HG03039 (cell line): ENCODE measurements at regions not wholly inside any gene's neighbourhood (a gene's known extent, or its start where the extent isn't known, plus 50 kb on each side); places are given as distances from the start of the nearest gene placed in this dataset.

Experiments used
- ATAC-seq: cut with Tn5 transposase; IDR thresholded peaks from one replicate; pipeline ENCODE4 v1.9.1; 2021; ENCODE audit warnings: mild to moderate bottlenecking, moderate library complexity; ENCODE audit not compliant: unreplicated experiment

DNA sequence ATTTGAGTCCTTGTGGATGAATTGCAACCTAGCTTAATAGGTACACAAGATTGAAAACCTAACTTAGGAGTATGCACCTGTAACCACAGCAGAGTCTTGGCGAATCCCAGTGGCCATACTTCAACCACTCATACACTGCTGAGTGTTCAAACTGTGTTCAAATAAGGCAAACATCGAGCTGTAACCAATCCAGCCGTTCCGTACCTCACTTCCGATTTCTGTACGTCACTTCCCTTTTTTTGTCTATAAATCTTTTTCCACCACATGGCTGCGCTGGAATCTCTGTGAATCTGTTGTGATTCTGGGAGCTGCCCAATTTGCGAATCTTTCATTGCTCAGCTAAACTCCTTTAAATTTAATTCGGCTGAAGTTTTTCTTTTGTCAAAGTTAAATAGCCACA, 190.6 kb downstream of the MAF start:
- ATAC-seq = no peak

DNA sequence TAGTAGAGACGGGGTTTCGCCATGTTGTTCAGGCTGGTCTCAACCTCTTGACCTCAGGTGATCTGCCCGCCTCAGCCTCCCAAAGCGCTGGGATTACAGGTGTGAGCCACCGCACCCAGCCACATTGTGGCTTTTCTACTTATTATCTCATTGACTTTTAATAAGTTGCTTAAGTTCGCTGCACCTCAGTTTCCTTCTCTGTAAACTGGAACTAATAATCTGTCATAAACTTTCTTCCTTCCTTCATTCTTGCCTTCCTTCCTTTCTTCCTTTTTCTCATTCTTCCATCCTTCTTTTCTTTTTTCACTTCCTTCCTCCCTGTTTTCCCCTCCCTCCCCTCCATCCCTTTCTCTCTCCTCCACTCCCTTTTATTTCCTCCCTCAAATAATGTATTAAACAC, 192.2 kb downstream of the MAF start:
- no peak for ATAC-seq

DNA sequence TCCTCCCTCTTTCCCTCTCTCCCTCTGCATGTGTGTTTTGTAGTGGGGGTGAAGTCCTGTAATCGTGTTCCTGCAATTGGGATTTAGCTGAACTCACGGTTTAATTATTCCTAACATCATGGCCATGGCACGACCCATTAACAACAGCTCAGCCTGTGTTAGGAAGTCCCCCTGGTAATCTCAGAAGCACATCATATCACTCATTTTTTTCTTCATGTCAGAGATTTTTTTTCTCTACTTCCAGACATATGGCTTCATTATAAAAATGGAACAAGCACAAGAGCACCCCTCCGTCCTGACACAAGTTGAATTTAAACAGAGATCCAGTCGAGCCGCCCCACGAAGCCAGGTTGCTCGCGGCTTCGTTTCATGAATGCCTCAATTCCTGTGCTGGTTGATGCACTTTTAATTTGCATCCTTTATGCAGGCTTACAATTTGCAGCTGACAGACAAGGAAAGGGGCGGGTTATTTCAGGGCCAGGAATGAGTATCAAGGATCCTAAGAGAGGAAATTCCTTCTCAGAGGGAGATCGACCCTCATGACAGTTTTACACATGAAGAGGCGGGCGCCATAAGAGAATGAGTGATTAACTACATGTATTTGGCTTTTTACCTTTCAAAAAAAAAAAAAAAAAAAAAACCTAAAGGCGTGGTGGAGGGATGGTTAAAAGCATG, 192.9 kb downstream of the MAF start:
- ATAC-seq = no peak

DNA sequence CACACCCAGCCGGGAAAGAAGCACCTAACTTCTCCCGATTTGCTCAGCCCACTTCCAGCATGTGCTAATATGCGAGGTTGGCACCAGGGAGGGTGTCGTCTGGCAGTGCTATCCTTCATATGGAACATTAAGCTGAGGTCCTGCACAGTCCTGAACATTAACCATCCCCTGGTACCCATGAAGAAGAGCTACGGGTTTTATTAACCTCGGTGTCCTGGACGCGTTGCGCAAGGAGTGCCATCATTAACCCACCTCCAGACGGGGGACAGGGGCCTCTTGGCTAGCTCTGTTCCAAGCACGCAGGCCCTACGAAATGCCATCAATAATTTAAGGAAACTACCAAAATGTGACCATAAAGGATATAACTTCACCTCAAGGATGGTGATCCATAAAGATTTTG, 193.5 kb downstream of the MAF start:
- no peak for ATAC-seq

DNA sequence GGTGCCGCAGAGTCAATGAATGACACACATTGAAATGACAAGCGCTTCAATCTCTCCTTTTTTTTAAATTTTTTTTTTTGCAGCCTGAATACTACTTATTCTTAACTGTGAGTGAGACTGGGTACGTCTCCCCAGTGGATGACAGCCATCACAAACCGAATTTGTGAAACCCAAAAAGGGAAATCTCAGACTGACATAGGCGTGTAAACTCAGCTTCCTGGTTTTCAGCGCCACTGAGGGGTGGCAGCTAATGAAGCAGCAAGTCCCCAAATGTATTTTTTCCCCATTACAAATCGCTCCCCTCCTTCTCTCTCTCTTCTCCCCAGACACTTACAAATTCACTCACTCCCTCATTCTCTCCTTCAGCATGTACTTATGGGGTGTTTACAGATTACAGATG, 196.0 kb downstream of the MAF start:
- no peak for ATAC-seq

DNA sequence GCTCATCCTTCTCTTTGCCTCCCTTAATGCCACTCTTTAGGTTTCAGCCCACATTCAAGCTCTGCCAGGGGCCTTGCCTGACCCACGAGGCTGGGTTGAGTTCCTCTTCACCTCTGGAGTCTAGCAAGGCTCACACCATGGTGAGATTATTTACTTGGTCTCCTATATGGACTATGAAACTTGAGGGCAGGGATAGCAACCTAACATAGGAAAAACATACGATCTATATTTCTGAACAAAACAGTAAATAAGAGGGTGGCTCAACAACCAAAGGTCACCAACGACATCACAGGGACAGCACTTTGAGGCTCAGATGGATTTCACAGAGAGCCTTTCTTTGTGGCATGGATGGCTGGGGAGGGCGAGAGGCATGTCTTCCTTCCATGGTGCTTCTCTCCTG, 197.0 kb downstream of the MAF start:
- ATAC-seq = no peak

DNA sequence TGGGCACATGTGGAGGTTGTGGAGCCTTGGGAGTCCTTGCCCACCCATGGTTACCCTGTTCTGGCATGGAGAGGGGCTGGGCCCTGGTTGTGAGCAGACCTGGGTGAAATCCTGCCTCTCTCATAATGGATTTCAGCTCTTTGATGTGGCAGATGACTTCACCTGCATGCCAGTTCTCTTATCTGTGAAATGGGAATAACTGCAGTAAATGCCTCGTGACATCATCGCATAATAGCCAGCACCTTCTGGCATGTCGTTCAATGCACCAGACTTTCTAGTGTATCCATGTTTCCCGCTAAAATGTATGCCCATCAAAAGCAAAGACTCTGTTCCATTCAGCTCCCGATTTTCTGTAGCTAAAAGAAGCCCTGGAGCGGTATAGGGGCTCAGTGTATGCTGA, 197.6 kb downstream of the MAF start:
- ATAC-seq = no peak

DNA sequence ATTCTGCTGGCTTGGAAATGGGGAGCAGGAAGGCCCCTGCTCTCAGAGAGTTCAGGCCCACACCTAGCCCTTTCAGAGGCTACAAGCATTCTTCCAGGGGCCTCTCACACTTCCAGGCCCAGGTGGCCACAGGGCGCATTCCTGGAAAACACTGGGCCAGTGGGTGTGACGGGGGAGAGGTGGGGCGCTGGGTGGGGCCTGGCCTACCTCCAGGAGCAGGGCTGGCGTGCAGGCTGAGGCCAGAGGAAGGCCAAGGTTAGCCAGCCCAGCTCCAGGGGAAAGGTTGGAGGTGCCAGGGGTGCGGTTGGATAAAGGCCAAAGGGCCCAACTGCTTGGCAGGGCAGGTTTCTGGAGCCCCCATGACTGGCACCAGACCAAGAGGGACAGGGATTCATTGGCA, 198.2 kb downstream of the MAF start:
- no peak for ATAC-seq

DNA sequence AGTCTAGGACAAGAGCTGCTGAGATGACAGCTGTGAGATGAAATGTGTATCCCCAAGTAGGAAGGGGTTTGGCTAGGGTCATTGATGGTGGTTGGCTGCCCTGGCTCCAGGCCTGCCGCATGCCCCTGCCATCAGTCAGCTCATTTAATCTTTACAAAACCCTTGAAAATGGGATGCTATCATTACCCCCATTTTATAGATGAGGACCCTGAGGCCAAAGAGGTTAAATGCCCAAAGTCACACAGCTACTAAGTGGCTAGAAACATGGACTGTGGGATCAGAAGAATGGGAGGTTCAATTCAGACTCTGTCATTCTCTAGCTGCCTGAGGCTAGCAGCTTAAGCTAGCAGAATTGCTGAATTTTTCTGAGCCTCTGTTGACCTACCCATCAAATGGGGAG, 198.8 kb downstream of the MAF start:
- ATAC-seq = no peak

DNA sequence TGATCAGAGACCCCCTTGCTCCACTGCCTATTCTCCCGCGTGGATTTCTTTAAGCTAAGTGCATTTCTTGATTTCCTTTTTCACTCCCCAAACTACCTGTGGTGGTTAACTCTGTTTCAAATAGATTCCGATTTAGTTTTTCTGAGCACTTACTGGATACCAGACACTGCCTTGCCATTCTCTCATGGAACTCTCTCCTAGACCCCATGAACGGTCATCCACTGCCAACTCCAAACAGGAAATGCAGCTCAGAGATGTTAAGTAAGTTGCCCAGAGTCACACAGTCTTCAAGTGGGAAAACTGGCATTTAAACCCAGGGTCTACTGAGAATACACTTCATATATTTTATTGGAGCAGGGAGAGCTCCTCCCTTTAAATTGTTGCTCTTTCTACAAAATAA, 199.4 kb downstream of the MAF start:
- no peak for ATAC-seq

DNA sequence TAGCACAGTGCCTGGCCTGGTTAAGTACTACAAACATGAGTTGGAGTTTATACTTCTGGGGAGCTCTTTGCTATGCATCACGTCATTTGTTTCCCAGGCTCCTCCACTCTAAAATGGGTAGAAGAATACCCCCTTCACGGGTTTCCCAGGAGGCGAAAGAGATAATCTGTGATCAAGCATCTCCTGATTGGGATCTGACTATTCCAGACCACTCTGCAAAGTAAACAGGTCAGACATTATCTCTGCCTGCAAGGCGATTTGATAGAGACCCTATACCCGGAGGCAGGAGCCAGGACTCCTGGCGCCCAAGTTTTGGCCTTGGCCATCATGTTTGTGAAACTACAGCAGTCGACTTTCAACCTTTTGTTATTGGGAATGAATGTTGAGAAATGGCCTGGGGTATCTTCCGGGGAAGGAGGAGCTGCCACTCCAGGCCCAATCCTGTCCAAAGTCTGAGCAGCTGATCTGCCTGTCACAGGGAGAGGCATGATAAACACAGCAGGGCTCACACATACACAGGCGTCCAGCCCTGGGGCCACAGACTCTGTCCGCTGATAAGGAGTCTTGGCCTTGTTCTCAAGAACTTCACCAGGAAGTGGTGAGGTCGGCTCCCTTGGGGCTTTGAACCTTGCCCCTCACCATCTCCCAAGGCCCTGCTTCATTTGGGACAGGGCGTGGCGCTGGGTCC, 199.9 kb downstream of the MAF start:
- ATAC-seq = no peak

DNA sequence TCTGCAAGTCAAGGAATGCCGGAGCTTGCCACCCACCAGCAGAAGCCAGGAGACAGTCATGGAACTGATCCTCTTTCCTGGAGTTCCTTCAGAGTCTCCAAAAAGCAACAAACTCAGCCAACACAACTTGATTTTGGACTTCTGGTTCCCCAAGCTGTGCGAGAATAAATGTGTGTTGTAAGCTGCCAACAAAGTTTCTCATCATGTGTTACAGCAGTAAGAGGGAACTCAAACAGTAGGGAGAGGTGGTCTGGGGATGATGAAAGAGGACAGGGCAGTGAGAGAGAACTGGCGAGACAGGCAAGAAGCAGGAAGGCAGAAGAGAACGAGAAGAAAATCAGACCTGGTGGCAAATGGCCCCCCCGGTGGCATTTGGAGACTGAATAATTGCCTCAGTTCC, 204.9 kb downstream of the MAF start:
- no peak for ATAC-seq

DNA sequence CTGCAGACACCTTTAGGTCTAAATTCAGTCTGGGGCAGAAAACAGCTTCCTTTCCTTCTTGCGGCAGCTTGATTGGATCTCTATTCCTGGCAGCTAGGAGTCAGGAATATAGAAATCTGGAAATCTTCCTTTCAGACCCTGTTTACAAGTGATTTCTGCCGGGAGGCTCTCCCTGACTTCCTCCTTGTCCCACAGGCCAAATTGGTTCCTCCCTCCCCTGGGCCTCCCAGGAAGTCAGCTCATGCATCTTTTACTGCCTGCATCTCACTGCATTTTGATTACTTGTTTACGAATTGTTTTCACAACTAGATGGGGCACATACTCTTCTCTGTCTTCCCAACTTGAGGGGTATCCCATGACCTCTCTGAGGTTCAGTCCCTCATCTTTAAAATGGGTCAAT, 206.3 kb downstream of the MAF start:
- ATAC-seq = no peak

DNA sequence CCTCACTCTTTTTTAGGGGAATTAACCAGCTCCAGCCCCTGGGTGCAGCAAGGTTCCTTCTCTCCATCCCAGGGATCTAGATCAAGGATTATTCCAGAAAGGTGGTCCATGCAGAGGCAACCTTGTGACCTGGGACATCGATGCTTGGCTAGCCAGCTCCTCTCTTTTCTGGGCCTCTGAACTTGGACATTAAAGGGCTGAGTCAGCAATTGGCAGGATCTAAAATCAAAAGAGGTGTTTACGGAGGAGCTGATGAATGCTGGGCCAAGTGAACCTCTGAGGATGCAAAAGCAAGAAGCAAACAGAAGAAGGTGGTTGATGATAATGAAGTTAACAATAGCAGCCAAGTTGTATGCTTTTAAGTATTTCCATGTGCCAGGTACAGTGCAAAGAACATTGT, 207.0 kb downstream of the MAF start:
- ATAC-seq = no peak

DNA sequence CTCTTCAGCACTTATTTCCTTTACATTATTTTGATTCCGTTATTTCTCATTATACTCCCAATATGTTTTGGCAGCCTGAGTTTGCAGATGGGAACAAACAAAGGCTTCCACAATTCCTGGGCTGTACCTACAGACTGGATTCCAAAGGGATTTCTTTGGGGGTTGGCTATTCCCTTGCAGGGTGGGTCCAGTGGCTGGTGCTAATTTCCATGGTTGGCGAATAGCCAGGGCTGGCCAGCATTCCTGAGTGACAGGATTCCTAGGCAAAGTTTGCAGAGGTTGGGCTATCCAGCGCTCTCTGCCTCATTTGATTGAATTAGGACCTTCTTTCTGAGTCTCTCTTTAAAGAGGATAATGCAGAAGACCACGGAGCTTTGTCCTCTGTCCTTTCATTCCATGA, 207.4 kb downstream of the MAF start:
- ATAC-seq = no peak

DNA sequence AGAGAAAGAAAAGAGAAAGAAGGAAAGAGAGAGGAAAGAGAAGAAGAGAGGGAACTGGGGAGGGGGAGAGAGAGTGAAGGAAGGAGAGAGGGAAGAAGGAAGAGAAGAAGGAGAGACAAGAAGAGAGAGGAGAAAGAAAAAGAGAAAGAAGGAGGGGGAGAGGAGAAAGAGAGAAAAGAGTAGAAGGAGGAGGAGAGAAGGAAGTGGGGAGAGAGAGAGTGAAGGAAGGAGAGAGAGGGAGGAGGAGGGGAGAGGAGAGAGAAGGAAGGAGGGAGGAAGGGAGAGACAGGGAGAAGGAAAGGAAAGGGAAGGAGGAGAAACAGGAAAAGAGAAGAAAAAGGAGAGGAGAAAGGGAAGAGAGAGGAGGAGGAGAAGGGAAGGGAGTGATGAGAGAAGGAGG, 208.5 kb downstream of the MAF start:
- ATAC-seq = no peak

DNA sequence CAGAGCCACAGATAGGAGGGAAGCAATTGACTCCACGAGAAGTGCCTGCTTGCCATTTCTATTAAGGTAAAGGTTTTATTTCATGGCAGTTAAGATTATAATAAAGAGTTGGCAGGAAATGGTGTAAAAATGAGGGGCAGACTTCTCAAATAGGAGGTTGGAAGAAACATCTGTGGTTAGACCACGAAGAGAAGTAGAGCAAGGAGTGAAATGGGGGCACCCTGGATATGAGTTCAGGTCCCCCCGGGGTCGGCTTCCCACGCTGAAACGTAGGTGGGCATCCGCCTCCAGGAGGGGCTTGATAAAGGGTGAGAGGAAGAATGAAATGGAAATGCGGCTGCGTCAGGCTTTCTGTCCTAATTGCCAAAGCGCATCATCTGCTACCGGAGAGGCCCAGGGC, 209.1 kb downstream of the MAF start:
- no peak for ATAC-seq

DNA sequence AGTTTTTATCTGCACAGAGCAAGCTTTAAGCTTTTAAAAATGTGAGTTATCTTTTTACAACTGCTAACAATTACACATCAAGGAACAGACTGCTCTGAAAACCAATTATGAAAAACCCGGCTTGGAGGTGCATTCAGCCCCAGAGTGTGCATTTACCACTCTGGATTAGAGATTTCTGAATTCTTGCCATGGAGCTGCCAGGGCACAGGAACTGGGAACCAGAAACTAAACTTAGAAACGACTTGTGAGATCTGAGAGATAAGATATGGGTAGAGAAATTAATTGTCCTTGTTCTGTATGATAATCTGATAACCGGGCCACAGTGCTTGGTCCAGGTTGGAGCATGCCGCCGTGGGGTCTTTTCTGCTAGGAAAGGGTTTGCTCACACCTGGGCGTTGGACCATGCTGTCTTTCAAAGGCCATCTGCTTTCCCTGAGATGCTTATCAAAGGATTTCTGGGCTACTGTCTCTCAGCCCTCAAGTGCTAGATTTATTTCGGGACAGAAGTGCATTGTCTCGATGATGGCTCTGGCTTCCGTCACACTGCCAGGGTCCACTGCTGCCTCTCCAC, 210.0 kb downstream of the MAF start:
- ATAC-seq = no peak

DNA sequence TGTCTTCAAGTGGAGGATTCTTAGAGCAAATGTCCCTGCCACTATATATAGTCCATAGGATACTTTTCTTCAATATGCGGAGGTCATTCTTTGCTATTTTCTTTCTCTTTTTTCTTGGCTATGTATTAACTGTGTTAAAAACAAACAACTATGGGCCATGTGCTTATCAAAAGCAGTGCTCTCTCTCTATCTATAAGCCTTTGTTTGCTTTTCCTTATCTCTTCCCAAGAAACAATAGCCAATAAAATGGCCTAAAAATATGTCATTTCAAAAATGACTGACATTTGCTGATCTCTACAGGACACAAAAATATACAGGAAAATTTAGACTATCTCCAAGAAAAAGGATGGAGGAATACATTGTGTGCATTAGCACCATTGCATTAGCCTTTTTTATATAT, 212.1 kb downstream of the MAF start:
- ATAC-seq = no peak

DNA sequence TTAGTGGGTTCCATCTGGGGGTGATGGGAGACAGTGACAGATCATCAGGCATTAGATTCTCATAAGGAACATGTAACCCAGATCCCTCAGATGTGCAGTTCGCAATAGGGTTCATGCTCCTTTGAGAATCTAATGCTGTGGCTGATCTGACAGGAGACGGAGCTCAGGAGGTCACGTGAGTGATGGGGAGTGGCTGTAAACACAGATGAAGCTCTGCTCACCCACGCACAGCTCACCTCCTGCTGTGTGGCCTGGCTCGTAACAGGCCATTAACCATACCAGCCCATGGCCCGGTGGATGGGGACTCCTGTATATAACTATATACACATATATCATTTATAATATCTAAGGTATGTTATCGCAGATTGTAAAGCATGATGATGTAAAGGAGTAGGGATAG, 214.2 kb downstream of the MAF start:
- no peak for ATAC-seq

DNA sequence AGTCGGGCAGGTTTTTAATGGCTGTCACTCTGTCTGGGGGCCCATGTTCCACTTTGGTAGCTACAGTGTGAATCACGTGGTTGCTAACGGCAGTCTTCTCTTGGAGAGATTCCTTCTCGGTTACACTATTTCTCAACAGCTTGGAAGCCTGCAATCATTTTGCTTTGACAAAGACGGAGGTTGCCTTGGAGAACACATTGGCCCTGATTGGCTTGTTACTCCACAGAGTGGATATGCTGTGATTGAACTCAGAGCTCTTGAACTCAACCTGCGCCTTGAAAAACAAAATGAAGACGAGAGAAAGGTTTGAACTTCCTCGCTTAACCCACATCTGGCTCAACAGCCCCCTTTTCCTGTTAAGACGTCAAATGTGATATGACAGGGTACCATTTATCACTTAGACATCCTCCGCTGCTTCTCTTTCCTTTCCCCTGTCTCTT, 218.9 kb downstream of the MAF start:
- no peak for ATAC-seq

DNA sequence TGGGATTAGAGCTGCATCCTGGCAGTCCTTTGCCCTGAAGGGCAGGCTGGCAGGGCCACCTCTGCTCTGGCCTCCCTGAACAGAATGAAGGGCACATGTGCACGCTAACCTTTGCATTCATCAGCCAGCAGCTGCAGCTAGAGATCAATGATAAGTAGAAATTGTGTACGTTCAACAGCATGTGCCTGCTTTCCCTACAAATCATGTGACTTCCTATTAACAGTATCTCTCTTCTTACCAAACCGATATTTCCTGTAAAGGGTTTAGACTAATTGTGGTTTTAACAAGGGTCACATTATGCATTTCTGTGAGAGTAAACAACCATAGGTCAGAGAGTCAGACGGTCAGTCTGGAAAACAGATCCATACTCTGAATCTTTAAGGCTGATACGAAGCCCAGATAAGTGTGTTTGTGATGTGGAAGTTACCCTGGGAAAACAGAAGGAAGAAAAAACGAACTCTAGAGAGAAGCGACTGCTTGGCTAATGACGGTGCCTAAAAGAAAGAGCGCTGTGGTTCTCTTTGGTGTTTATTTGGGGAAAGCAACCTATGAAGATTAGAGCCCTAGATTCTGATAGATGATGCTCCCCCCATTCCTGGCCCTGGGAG, 219.4 kb downstream of the MAF start:
- no peak for ATAC-seq
